Stimulated activated naive CD8-positive, alpha-beta T cell treated with anti-CD3 and anti-CD28 coated beads, Interleukin-15, Interleukin-2, amounts not matched to agents 100 U/mL and 50 U/mL, for 24 hours (primary cell): ENCODE measurements at regions not wholly inside any gene's neighbourhood (a gene's known extent, or its start where the extent isn't known, plus 50 kb on each side); places are given as distances from the start of the nearest gene placed in this dataset.

ENCODE experiments used
- ATAC-seq: fragments of 150-1000 bp; cut with Tn5 transposase; one replicate; pipeline ENCODE4 v1.10.0; 2021
- DNase-seq: peaks from one replicate; pipeline ENCODE4 v3.0.0; 2021

- no peak for ATAC-seq
- no peak for DNase-seq
Measured at GRCh38 chrY:8393246-8393645, 944.0 kb upstream of the TSPY4 start.

- no peak for DNase-seq
- ATAC-seq, result no peak
Measured at GRCh38 chrY:8422906-8423305, 914.4 kb upstream of the TSPY4 start.

GRCh38 chrY:8426433-8426832, 910.8 kb upstream of the TSPY4 start:
- ATAC-seq (no peak), DNase-seq (no peak)

GRCh38 chrY:8437510-8437909, 899.8 kb upstream of the TSPY4 start:
- DNase-seq (no peak), ATAC-seq (no peak)

GRCh38 chrY:8442097-8442496, 895.2 kb upstream of the TSPY4 start:
- DNase-seq (no peak), ATAC-seq (no peak)

GRCh38 chrY:8452963-8453362, 884.3 kb upstream of the TSPY4 start:
- DNase-seq (no peak), ATAC-seq (peak; percentile 59)

DNA sequence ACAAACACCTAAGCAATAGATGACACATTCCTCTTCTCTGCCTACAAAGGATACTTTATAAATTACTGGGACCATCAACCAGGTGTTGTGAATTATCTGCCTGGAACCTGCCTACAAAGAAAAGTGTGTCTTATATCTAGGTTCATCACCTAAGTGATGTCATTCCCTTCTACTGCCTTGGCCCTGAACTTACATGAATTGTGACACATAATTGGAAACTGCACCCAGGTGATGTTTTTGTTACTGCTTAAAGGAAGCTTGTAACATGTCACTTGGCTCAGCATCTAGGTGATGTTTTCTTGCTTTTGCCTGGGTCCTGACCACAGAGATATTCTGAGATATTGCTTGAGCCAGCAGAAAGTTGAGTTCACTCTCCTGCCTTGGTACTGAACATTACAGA, 870.5 kb upstream of the TSPY4 start:
- DNase-seq (no peak), ATAC-seq (no peak)

GRCh38 chrY:8470249-8470648, 867.0 kb upstream of the TSPY4 start:
- no peak for ATAC-seq
- DNase-seq, result no peak

- ATAC-seq (no peak), DNase-seq (no peak)
Measured at GRCh38 chrY:8479141-8479540, 858.1 kb upstream of the TSPY4 start.

GRCh38 chrY:8488955-8489354, 848.3 kb upstream of the TSPY4 start:
- ATAC-seq, result no peak
- DNase-seq, result no peak

DNA sequence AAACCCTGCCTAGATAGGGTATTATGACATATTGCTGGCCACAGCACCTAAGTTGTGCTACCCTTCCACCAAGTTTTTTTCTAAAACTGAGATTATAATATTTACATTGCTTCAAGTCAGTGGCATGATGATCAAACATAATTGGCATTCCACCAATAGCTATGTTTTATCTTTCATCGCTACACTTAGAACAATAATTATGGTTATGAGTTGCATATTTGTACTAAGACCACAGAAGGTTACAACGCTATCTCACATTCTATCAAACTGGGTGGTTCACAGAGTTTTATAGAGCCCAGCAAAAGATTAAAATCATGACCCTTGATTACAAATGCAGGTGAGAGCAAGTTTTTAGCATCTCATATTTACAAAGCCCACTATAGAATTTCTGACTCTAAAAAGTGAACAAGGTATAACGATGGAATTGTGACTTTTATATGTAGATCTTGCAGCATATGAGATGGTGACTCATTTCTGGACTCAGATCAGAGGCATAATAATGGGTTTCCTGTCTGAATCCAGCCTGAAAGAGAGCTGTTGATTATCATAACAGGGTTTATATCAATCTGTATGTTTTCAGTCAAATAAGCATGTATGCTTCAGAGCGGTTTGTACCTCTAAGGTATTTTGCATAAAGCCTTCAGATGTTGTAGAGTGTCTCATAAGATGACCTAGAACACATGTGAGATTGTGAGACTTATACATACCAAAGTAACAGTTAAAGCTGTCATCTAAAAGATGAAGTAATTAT, 847.2 kb upstream of the TSPY4 start:
- ATAC-seq (no peak), DNase-seq (no peak)

DNA sequence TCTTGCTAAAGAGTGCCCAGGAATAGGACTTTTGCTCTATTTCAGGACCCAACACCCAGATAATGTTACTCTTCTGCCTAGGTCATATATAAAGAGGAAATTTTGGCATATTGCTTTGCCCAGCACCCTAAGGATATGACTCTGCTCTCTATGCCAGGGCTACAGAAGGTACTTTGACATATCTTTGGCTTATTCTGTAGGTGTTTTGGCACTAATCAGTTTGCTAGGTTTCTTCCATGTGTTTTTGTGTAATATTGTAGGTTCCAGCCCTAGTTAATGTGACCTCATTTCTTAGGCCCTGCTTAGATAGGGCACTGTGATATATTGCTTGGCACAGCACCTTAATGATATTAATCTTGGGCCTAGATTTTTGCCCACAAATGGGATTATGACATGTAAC, 842.9 kb upstream of the TSPY4 start:
- DNase-seq (no peak), ATAC-seq (no peak)

- ATAC-seq, result no peak
- no peak for DNase-seq
Measured at GRCh38 chrY:8495243-8495642, 842.0 kb upstream of the TSPY4 start.

- ATAC-seq, result no peak
- no peak for DNase-seq
Measured at GRCh38 chrY:8500888-8501287, 836.4 kb upstream of the TSPY4 start.

GRCh38 chrY:8533468-8533867, 803.8 kb upstream of the TSPY4 start:
- DNase-seq (no peak), ATAC-seq (no peak)

DNA sequence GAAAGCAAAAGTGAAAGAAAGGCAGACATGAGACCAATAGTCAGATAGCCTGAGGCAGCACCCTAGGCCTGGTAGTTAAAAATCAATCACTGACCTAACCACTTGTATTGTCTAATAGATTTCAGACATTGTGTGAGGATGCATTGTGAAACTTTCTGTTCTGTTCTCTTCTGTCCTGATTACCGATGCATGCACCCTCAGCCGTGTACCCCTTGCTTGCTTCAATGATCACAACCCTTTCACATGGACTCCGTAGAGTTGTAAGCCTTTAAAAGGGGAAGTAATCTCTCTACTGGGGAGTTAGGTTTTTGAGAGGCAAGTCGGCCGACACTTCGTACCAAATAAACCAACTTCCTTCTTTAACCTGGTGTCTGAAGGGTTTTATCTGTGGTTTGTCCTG, 801.6 kb upstream of the TSPY4 start:
- DNase-seq (no peak), ATAC-seq (peak; percentile 32)

GRCh38 chrY:8536277-8536676, 801.0 kb upstream of the TSPY4 start:
- ATAC-seq (no peak), DNase-seq (no peak)

DNA sequence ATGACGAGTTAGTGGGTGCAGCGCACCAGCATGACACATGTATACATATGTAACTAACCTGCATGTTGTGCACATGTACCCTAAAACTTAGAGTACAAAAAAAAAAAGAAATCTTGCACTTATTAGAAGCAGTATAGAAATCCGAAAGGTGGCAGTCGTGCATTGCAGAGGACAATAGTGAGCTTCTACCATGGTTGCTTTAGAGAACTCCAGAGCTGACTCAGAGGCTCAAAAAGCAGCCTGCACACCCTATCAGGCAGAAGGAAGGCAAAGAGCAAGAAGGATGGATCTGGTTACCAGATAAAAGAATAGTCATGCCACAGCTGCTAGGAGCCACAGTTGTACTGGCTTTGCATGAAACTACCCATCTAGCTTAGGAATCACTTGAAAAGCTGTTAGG, 796.0 kb upstream of the TSPY4 start:
- no peak for ATAC-seq
- no peak for DNase-seq

GRCh38 chrY:8544715-8545114, 792.5 kb upstream of the TSPY4 start:
- ATAC-seq, result no peak

DNA sequence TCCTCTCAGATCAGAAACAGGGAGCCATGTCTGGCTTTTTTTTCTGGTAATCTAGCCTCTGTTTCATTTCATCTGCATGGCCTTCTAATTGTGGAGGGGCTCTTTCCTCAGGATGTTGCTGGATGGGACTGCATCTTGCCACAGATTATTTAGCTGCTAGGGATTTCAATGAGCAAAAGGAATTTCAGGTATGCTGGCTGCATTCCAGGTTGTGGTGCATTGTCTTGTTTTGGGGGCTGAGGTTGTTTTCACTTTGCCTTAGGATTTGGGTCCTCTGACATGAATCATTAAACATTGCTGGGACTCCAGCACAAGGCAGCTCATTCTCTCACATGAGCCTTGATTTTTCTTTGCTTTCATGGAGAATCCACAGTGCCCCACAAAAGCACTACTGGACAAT, 789.3 kb upstream of the TSPY4 start:
- ATAC-seq (no peak), DNase-seq (no peak)

More at GRCh38 chrY:8544715-8545114, 792.5 kb upstream of the TSPY4 start:
- DNase-seq, result no peak

- DNase-seq (no peak), ATAC-seq (no peak)
Measured at GRCh38 chrY:8551323-8551722, 785.9 kb upstream of the TSPY4 start.

- ATAC-seq (no peak), DNase-seq (no peak)
Measured at GRCh38 chrY:8552168-8552805, 785.0 kb upstream of the TSPY4 start.

DNA sequence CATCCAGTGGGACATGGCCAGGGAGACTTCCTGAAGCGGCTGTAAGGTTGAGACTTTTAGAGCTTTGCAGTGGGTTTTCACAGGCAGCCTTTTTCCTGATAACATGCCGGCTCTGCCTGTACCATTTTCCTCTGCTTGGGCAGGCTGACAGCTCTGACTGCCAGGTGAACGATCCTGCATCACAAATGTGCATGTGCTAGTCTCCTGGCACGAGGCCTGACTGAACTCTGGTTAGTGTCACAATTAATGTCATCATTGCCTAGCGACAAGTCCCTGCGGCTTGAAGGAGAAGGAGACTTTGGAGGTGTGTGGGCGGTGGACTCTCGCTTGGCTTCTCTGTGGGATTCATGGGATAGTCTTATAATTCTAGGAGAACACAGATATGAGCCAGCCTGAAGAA, 783.6 kb upstream of the TSPY4 start:
- ATAC-seq, result no peak
- no peak for DNase-seq

- no peak for ATAC-seq
- no peak for DNase-seq
Measured at GRCh38 chrY:8561385-8561784, 775.9 kb upstream of the TSPY4 start.
